ENCODE measurements at regions not wholly inside any gene's neighbourhood (a gene's known extent, or its start where the extent isn't known, plus 50 kb on each side); places are given as distances from the start of the nearest gene placed in this dataset.

DNA sequence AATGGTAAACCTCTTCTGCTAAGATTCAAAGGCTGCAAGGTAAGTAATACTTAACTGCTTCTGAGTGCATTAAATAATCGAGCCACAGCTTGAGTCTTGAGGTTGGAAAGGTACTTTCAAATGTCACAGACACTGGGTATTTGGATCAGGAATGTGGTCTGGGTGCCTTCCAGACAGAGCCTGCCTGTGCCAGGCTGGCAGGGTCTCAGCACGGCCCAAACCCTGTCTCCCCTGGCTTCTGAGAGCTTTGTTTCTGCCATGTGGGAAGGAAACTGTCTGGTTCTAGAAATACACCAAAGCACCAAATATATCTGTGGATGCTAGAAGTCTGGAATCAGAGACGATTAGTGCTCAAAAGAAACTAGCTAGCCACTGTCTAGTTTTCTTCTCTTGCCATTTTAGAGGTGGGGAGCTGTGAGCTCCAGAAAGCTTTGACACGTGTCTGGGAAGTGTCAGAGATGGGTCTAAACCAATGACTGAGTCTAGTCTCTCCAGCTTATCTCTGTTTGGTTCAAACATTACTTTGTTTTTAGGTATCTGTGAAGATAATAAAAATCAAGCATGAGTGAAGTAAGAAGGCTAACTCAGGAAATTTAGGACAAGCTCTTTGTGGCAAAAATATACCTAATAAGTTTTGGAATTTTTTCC is 162.8 kb downstream of the CYP26A1 start:
- no peak overlapping the region for H2AFZ ChIP-seq (ENCODE audit: low read depth, low read length)
- no peak overlapping the region for H3K4me3 ChIP-seq (ENCODE audit: low read length)
- TF ChIP-seq, protein P1, sequence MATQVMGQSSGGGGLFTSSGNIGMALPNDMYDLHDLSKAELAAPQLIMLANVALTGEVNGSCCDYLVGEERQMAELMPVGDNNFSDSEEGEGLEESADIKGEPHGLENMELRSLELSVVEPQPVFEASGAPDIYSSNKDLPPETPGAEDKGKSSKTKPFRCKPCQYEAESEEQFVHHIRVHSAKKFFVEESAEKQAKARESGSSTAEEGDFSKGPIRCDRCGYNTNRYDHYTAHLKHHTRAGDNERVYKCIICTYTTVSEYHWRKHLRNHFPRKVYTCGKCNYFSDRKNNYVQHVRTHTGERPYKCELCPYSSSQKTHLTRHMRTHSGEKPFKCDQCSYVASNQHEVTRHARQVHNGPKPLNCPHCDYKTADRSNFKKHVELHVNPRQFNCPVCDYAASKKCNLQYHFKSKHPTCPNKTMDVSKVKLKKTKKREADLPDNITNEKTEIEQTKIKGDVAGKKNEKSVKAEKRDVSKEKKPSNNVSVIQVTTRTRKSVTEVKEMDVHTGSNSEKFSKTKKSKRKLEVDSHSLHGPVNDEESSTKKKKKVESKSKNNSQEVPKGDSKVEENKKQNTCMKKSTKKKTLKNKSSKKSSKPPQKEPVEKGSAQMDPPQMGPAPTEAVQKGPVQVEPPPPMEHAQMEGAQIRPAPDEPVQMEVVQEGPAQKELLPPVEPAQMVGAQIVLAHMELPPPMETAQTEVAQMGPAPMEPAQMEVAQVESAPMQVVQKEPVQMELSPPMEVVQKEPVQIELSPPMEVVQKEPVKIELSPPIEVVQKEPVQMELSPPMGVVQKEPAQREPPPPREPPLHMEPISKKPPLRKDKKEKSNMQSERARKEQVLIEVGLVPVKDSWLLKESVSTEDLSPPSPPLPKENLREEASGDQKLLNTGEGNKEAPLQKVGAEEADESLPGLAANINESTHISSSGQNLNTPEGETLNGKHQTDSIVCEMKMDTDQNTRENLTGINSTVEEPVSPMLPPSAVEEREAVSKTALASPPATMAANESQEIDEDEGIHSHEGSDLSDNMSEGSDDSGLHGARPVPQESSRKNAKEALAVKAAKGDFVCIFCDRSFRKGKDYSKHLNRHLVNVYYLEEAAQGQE (IDR thresholded peaks at IDR 0.05; ENCODE audit: borderline replicate concordance) = no peak
- TF ChIP-seq MXI1 (conservative IDR thresholded peaks at IDR 0.05; ENCODE audit: poor library complexity, severe bottlenecking) (no peak), TAF1 (IDR thresholded peaks at IDR 0.05; ENCODE audit: low read depth) (no peak), RAD21 (conservative IDR thresholded peaks at IDR 0.05) (no peak)
- no peaks in the 10 kb centered on the region for H3K79me2 ChIP-seq (replicated peaks; ENCODE audit: insufficient read depth, low read length)
- no peaks in the 10 kb centered on the region for H4K20me1 ChIP-seq (ENCODE audit: insufficient read depth)
- H3K4me2 ChIP-seq (ENCODE audit: low read length) = no peak overlapping the region
- H3K36me3 ChIP-seq (ENCODE audit: insufficient read depth, low read length) = no peaks in the 10 kb centered on the region
- no peak overlapping the region for H3K27ac ChIP-seq (ENCODE audit: low read length)
- no peaks in the 10 kb centered on the region for H3K9me2 ChIP-seq (ENCODE audit: insufficient read depth, low read length)
- no peaks in the 10 kb centered on the region for H3K27me3 ChIP-seq (ENCODE audit: insufficient read depth, low read depth, low read length)
- H3K9me3 ChIP-seq (ENCODE audit: low read length) = no peaks in the 10 kb centered on the region
- no peaks in the 10 kb centered on the region for H3F3A ChIP-seq (ENCODE audit: insufficient read depth, low read length, poor library complexity, severe bottlenecking)
- no peak overlapping the region for H3K9ac ChIP-seq (ENCODE audit: low read length)

DNA sequence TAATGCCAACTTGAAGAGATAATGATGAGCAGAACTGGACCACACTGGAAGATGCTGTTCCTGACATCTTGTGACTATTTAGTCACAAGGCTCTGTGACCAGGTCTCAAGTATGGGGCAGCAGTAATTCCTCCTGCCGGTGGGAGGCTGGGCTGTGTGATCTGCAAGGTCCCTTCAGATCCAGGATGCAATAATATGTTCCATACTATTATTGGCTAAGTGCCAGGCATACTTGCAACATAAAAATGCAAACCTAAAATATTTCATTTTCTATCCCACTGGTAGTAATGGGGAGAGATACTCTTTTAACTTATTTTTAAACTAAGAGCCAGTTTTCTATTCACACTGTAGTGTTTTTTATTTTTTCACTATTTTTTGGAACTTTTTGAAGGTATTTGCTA is 171.5 kb downstream of the CYP26A1 start:
- TF ChIP-seq EZH2 (IDR thresholded peaks at IDR 0.05; ENCODE audit: borderline replicate concordance, insufficient read depth, low read length, poor library complexity, severe bottlenecking) (no peak), MXI1 (conservative IDR thresholded peaks at IDR 0.05; ENCODE audit: poor library complexity, severe bottlenecking) (no peak), EP300 (conservative IDR thresholded peaks at IDR 0.05; ENCODE audit: poor library complexity, severe bottlenecking) (no peak), POLR2AphosphoS5 (IDR thresholded peaks at IDR 0.05) (no peak), RAD21 (conservative IDR thresholded peaks at IDR 0.05) (no peak), SMC3 (conservative IDR thresholded peaks at IDR 0.05; ENCODE audit: poor library complexity) (no peak), TAF1 (IDR thresholded peaks at IDR 0.05; ENCODE audit: low read depth) (no peak)
- TF ChIP-seq, protein P1 (IDR thresholded peaks at IDR 0.05; ENCODE audit: borderline replicate concordance) = no peak
- TF ChIP-seq, protein P2, sequence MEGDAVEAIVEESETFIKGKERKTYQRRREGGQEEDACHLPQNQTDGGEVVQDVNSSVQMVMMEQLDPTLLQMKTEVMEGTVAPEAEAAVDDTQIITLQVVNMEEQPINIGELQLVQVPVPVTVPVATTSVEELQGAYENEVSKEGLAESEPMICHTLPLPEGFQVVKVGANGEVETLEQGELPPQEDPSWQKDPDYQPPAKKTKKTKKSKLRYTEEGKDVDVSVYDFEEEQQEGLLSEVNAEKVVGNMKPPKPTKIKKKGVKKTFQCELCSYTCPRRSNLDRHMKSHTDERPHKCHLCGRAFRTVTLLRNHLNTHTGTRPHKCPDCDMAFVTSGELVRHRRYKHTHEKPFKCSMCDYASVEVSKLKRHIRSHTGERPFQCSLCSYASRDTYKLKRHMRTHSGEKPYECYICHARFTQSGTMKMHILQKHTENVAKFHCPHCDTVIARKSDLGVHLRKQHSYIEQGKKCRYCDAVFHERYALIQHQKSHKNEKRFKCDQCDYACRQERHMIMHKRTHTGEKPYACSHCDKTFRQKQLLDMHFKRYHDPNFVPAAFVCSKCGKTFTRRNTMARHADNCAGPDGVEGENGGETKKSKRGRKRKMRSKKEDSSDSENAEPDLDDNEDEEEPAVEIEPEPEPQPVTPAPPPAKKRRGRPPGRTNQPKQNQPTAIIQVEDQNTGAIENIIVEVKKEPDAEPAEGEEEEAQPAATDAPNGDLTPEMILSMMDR (IDR thresholded peaks at IDR 0.05; ENCODE audit: poor library complexity, severe bottlenecking) = no peak

More for the DNA sequence above, 171.5 kb downstream of the CYP26A1 start:
- Histone ChIP-seq H3K27me3 (ENCODE audit: insufficient read depth, low read depth, low read length) (no peaks in the 10 kb centered on the region), H3K36me3 (ENCODE audit: insufficient read depth, low read length) (no peaks in the 10 kb centered on the region), H4K20me1 (ENCODE audit: insufficient read depth) (no peaks in the 10 kb centered on the region), H3K4me3 (ENCODE audit: low read length) (no peak overlapping the region), H3K9me3 (ENCODE audit: low read length) (no peaks in the 10 kb centered on the region), H3K9me2 (ENCODE audit: insufficient read depth, low read length) (no peaks in the 10 kb centered on the region), H3K27ac (ENCODE audit: low read length) (no peak overlapping the region), H3K4me2 (ENCODE audit: low read length) (no peak overlapping the region), H3F3A (ENCODE audit: insufficient read depth, low read length, poor library complexity, severe bottlenecking) (no peaks in the 10 kb centered on the region), H3K79me2 (replicated peaks; ENCODE audit: insufficient read depth, low read length) (no peaks in the 10 kb centered on the region), H2AFZ (ENCODE audit: low read depth, low read length) (no peak overlapping the region), H3K9ac (ENCODE audit: low read length) (no peak overlapping the region)

Data from neural cell (in vitro differentiated cells).